SHP77 treated with DMSO at 0.1 percent for 48 hours (cell line): ENCODE measurements at regions not wholly inside any gene's neighbourhood (a gene's known extent, or its start where the extent isn't known, plus 50 kb on each side); places are given as distances from the start of the nearest gene placed in this dataset.

Experiments used
- DNase-seq: peaks from one replicate; lab custom pipeline; 2025; lab: John Stamatoyannopoulos, UW

- no peak for DNase-seq
These were observed 643.8 kb downstream of the SORCS1 start for GRCh38 chr10:106520698-106521097.

DNA sequence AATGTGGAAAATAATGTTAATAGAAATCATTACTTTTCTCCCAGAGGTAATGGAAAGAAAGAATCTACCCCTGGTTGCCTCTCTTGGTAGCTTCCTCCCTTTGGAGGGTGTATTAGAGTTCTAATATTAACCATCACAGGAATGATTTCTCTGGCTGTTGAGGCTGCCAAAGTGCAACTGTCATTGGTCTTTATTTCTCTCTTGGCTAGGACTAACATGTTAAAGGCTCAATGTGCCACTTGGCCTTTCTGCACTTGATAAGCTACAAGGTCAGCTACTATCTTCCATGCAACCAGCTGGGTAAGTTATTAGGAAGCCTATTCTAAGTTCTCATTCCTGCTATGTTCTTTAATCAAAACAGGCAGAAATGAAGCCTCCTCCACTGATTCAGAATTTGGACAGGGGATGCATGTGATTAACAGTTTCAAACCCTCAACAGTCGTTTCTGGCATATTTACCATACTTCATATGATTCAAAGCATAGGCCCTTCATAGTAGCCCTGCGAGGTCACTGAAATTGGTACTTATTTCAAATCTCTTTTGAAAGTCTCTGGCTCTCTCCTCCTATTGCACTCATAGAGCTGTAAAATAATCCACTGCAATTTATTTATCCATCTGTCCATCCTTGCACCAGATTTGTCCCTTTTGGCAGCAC is 645.0 kb downstream of the SORCS1 start:
- no peak for DNase-seq

DNA sequence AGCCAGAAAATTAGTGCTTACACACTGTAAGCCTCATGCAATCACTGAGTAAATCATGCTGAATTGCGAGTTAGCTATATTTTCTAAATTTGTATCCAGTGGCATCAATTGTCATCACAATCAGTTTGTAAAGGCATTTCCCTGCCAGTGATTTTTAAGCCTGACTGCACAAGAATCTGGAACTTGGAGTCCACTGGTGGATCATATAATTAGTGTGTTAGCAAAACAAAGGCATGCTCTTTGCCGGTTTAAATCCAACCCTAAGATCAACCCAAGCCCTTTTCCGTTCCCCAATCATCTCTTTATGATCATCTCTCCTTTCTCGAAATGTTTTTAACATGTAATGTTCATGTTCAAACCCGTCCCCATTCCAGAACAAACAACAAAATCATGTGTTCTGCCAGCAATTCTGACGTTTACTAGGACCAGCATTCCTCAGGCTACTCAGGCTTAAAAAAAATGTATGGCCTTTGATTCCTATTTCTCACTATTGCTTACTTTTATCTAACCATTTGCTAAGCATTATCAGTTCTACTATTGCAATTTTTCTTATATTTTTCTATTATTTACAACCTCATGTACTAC is 649.2 kb downstream of the SORCS1 start:
- DNase-seq, result no peak

GRCh38 chr10:106513352-106513771 is 651.1 kb downstream of the SORCS1 start:
- no peak for DNase-seq

GRCh38 chr10:106511917-106512316 is 652.6 kb downstream of the SORCS1 start:
- no peak for DNase-seq

DNA sequence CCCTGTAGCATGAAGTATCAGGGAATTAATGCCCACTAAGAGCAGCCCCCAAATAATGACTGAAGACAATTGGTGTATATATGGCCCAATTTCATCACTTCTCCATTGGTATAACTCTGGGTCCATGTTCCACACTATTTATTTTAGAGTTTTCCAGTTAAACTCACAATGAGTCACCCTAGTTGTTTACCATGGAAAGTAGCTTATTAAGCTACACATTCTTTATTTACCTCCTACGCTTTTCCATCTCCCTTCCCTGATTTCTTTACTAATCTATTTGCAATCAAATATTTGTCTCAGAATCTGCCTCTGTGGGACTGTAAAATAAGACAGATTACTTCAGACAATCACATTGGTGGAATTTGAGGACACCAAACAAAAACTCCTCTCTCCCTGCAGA is 655.6 kb downstream of the SORCS1 start:
- DNase-seq, result no peak

DNA sequence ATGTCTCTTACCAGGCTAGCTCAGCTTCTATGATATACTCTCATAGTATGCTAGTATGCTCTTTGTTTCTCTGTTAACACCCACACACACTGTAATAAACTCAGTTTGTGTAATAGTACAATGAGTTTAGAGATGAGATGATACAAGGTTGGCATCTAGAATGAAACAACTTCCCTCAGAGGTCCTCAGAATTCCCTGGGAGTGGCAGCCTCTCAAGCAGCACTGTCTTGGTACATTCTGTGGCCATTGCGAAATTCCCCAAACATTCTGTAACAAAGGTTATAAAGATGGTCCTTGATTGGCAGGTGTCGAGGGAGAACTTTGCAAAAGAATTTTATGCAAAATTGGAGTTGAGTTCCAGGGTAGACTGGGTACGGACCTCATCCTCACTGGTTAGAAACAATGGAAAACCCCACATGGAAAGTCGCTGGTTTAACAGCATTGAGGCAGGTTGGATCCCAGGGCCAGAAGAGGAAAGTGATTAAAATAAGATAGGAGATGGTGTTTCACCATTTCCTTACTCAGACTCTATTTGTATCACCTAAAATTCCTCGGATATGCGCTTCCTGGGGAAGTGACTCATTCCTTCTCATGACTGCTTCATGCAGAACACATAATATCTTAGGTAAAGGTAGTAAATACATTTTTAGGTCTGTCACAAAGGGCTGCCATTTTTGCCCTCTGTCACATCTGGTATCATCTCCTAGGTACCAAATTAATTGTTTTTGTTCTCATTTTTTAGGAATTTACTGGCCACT is 657.8 kb downstream of the SORCS1 start:
- no peak for DNase-seq

DNA sequence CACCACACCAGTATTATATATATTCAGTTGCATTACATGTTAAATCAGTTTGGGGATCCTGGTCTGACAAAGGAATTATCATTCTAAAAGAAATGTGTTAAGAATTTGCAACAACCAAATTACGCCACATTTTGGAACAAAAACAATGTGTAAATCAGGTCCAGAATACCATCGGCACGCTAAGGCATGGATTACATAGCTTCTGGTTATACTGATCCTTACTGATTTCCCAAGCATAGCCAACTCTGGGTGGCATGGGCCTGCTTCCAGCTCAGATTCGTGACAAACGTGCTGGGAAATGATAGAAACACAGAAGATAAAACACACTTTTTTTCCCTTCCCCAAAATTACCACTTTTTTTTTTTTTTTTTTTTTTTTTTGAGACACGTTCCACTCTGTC is 660.0 kb downstream of the SORCS1 start:
- no peak for DNase-seq

- DNase-seq, result no peak
These were observed 661.9 kb downstream of the SORCS1 start for GRCh38 chr10:106502641-106503040.

DNA sequence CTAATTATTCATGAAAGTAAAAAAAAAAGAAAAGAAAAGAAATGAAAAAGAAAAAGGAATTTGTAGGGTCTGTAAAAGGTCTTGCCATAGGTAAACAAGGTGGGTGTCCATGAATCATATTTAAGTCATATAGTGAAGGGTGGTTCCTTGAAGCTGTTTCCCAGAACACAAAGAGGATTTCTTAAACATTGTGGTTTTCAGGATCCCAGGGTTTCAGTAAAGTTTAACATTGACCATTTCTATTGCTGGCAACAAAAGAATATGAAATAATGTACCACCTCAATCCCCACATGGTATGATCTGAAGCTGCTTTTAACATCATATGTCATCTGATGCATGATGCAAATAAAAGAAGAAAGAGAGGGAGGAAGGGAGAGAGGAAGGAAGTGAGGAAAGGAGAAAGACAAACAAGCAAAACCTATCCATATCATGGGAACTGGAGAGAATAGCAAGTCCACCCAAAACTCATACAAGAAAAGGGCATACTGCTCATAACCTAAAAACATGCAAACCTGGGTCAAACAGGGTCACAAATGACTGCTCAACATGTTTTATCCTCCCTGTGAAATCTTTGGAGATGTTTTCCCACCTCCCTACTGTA is 663.5 kb downstream of the SORCS1 start:
- DNase-seq, result no peak

DNA sequence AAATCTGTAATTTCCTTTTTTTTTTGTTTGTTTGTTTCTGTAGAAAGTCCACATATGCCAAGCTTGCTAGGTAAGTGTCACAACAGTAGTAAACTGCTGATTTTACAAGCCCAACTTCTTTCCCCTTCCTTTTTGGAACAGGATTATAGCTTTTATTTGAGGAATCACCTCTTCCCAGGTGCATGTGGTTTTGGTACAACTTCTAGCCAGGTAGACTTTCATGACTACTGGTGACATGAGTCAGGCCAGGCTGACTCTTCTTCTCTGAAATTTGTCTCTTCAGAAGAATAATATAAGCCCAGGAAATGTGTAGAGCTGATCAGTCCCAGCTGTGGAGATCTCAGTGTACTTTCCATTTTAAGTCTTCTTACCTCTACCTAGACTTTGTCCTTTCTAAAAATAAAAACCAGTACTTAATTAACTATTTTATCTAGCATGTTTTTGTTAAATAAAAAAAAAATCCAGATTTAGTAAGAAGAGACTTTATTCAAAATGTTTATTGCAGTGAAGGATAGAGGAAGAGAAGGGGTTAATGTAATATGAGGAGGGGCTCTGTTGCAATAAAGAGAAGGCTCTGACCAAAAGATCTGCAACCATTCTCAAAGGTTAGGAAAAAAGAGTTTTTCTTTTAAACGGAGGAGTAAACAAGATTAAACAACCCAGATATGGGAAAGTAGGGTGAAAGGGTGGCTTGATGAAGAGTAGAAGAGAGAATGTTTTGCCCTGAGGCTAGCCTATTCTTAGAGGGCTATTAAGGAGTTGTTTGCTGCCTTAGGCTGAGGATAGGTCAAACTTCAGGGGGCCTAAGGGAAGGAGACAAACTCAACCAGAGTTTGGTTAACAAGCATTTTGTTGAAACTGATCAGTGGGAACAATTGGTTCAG is 664.2 kb downstream of the SORCS1 start:
- DNase-seq, result no peak

DNA sequence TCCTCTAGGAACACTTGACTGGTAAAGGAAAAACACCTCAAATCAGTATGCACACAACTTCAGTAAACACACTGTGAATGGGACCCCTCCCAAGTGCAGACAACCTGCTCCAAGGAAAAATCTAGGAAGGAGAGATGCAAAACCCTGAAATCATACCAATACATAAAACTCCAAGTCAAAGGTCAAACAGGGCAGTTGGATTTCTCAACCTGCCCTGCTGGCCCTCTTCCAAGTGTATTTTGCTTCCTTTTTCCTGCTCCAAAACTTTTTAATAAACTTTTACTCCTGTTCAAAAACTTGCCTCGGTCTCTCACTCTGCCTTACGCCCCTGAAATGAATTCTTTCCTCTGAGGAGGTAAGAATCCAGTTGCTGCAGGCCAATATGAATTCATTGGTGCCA is 665.1 kb downstream of the SORCS1 start:
- no peak for DNase-seq

- DNase-seq, result no peak
These were observed 665.8 kb downstream of the SORCS1 start for GRCh38 chr10:106498675-106499074.

- DNase-seq, result no peak
These were observed 668.6 kb downstream of the SORCS1 start for GRCh38 chr10:106495931-106496330.

DNA sequence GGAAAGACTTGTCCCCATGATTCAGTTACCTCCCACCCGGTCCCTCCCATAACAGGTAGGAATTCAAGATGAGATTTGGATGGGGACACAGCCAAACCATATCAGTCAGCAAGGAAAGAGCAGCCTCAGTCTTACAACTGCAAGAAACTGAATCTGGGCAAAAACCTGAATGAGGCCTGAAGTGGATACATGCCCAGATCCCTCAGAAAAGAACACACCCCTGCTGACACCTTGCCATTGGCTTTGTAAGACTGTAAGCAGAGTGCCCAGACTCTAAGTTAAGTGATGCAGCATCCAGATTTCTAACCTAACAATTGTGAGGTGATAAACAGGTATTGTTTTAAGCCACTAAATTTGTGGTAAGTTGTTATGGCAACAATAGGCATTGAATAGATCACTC is 670.8 kb downstream of the SORCS1 start:
- DNase-seq, result no peak

DNA sequence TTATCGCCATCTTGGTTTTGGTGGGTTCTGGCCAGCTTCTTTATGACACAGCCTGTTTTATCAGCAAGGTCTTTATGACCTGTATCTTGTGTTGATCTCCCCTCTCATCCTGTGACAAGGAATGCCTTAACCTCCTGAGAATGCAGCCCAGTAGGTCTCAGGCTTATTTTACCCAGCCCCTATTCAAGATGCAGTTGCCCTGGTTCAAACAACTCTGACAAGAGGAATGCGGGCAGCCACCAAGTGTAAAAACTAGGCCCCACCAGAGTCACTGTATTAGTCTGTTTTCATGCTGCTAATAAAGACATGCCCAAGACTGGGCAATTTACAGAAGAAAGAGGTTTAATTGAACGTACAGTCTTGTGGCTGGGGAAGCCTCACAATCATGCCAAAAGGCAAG is 671.3 kb downstream of the SORCS1 start:
- no peak for DNase-seq

- DNase-seq, result no peak
These were observed 676.8 kb downstream of the SORCS1 start for GRCh38 chr10:106487726-106488125.

GRCh38 chr10:106481598-106482275 is 682.8 kb downstream of the SORCS1 start:
- no peak for DNase-seq

GRCh38 chr10:106479636-106480035 is 684.9 kb downstream of the SORCS1 start:
- no peak for DNase-seq

GRCh38 chr10:106474876-106475275 is 689.6 kb downstream of the SORCS1 start:
- no peak for DNase-seq

DNA sequence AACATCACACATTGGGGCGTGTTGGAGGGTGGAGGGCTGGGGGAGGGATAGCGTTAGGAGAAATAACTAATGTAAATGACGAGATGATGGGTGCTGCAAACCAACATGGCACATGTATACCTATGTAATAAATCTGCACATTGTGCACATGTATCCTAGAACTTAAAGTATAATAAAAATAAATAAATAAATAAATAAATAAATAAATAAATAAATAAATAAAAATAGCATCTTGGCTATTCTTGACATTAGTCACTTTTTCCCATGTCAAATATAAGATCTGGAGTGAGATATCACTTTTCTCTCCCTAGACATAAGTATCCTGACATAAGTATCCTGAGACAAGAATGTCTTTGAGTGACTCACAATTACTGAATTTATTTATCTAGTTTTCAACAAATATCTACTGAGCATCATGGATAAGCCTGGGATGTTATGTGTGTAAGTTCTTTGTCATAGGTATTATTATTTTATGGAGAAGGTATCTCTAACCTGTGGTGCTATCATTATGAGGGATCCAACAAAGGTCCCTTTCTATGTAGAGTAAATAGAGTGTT is 691.3 kb downstream of the SORCS1 start:
- DNase-seq, result no peak
